H9 (cell line): ENCODE measurements at regions not wholly inside any gene's neighbourhood (a gene's known extent, or its start where the extent isn't known, plus 50 kb on each side); places are given as distances from the start of the nearest gene placed in this dataset.

Experiments
- DNase-seq: peaks from one replicate; pipeline ENCODE4 v3.0.0-alpha.2; 2017
- H2AFZ ChIP-seq: one replicate; pipeline ENCODE4 v1.6.1; 2013; ENCODE audit warnings: mild to moderate bottlenecking, low read length, control low read depth, moderate library complexity
- H2AK5ac ChIP-seq: 2 replicates; pipeline ENCODE4 v1.6.1; 2013; ENCODE audit warnings: low read length, control low read depth, mixed read lengths; ENCODE audit not compliant: insufficient read length
- H2BK120ac ChIP-seq: one replicate; pipeline ENCODE4 v1.6.1; 2013; ENCODE audit warnings: low read depth, mild to moderate bottlenecking, low read length, control low read depth, inconsistent platforms; ENCODE audit not compliant: poor library complexity, severe bottlenecking
- H2BK12ac ChIP-seq: 2 replicates; pipeline ENCODE4 v1.6.1; 2013; ENCODE audit warnings: low read length, control low read depth, mixed read lengths, low read depth; ENCODE audit not compliant: insufficient read length
- H2BK15ac ChIP-seq: 2 replicates; pipeline ENCODE4 v1.6.1; 2013; ENCODE audit warnings: low read depth, low read length, control low read depth
- H2BK20ac ChIP-seq: one replicate; pipeline ENCODE4 v1.6.1; 2013; ENCODE audit warnings: low read depth, mild to moderate bottlenecking, low read length, control low read depth, inconsistent platforms; ENCODE audit not compliant: poor library complexity, severe bottlenecking
- H2BK5ac ChIP-seq: 2 replicates; pipeline ENCODE4 v1.6.1; 2013; ENCODE audit warnings: low read length, control low read depth, mixed read lengths; ENCODE audit not compliant: insufficient read length
- H3K14ac ChIP-seq: 2 replicates; pipeline ENCODE4 v1.6.1; 2013; ENCODE audit warnings: low read length, control low read depth; ENCODE audit not compliant: insufficient read depth
- H3K18ac ChIP-seq: 2 replicates; pipeline ENCODE4 v1.6.1; 2013; ENCODE audit warnings: low read depth, mild to moderate bottlenecking, mixed read lengths, low read length, control low read depth; ENCODE audit not compliant: insufficient read length
- H3K23ac ChIP-seq: 2 replicates; pipeline ENCODE4 v1.6.1; 2013; ENCODE audit warnings: low read length, control low read depth, mixed read lengths, low read depth; ENCODE audit not compliant: insufficient read length
- H3K23me2 ChIP-seq: 2 replicates; pipeline ENCODE4 v1.6.1; 2013; ENCODE audit warnings: low read depth, mild to moderate bottlenecking, mixed read lengths, low read length, control low read depth; ENCODE audit not compliant: insufficient read length, poor library complexity, severe bottlenecking
- H3K27ac ChIP-seq: 2 replicates; pipeline ENCODE4 v1.5.1; 2013; ENCODE audit warnings: low read length, control low read depth, mixed read lengths, low read depth; ENCODE audit not compliant: insufficient read length
- H3K27me3 ChIP-seq: 2 replicates; pipeline ENCODE4 v1.6.1; 2013; ENCODE audit warnings: low read length, control low read depth, inconsistent platforms; ENCODE audit not compliant: insufficient read depth
- H3K4ac ChIP-seq: 2 replicates; pipeline ENCODE4 v1.6.1; 2013; ENCODE audit warnings: low read depth, mild to moderate bottlenecking, control low read depth, inconsistent platforms, low read length, moderate library complexity
- H3K4me1 ChIP-seq: 2 replicates; pipeline ENCODE4 v1.6.1; 2013; ENCODE audit warnings: low read length, control low read depth, inconsistent platforms; ENCODE audit not compliant: insufficient read depth
- H3K4me2 ChIP-seq: 2 replicates; pipeline ENCODE4 v1.6.1; 2013; ENCODE audit warnings: low read length, control low read depth, mixed read lengths; ENCODE audit not compliant: insufficient read length, insufficient read depth
- H3K56ac ChIP-seq: 2 replicates; pipeline ENCODE4 v1.6.1; 2013; ENCODE audit warnings: low read depth, mild to moderate bottlenecking, mixed read lengths, low read length, control low read depth; ENCODE audit not compliant: insufficient read length
- H3K79me1 ChIP-seq: 2 replicates; pipeline ENCODE4 v1.6.1; 2013; ENCODE audit warnings: low read depth, mild to moderate bottlenecking, moderate library complexity, low read length, control low read depth, inconsistent platforms; ENCODE audit not compliant: insufficient read depth, poor library complexity, severe bottlenecking
- H3K79me2 ChIP-seq: 2 replicates; pipeline ENCODE4 v1.6.1; 2013; ENCODE audit warnings: low read length, control low read depth, inconsistent platforms; ENCODE audit not compliant: insufficient read depth
- H3K9ac ChIP-seq: 2 replicates; pipeline ENCODE4 v1.6.1; 2013; ENCODE audit warnings: low read length, control low read depth, mixed read lengths; ENCODE audit not compliant: insufficient read length; ENCODE audit errors: extremely low read depth
- H3K9me3 ChIP-seq: one replicate; pipeline ENCODE4 v1.6.1; 2013; ENCODE audit warnings: low read depth, low read length, inconsistent platforms; ENCODE audit not compliant: control insufficient read depth
- H3T11ph ChIP-seq: one replicate; pipeline ENCODE4 v1.6.1; 2013; ENCODE audit warnings: mild to moderate bottlenecking, low read length, control low read depth, inconsistent platforms
- H4K20me1 ChIP-seq: one replicate; pipeline ENCODE4 v1.6.1; 2013; ENCODE audit not compliant: control insufficient read depth, insufficient read length, insufficient read depth
- H4K5ac ChIP-seq: 2 replicates; pipeline ENCODE4 v1.6.1; 2013; ENCODE audit warnings: low read depth, mild to moderate bottlenecking, mixed read lengths, low read length, control low read depth; ENCODE audit not compliant: insufficient read length
- H4K8ac ChIP-seq: replicated peaks from 2 replicates; pipeline ENCODE4 v1.6.1; 2013; ENCODE audit warnings: low read length, control low read depth, mixed read lengths, low read depth; ENCODE audit not compliant: insufficient read length
- H4K91ac ChIP-seq: 2 replicates; pipeline ENCODE4 v1.6.1; 2013; ENCODE audit warnings: low read depth, mild to moderate bottlenecking, moderate library complexity, mixed read lengths, low read length, control low read depth; ENCODE audit not compliant: insufficient read length
- H3K27ac Mint-ChIP-seq, 3 experiments: 2 replicates in 2 of 3; 3 replicates in 1 of 3; pipeline ENCODE4 v1.8.0; 2020 to 2021; ENCODE audit warnings: mixed read lengths in 3 of 3, mild to moderate bottlenecking in 1 of 3, moderate library complexity in 1 of 3
- H3K27me3 Mint-ChIP-seq: 2 replicates; pipeline ENCODE4 v1.8.0; 2021; ENCODE audit warnings: low read depth, mild to moderate bottlenecking, moderate library complexity, mixed read lengths
- H3K36me3 Mint-ChIP-seq, 3 experiments: 2 replicates in 2 of 3; 3 replicates in 1 of 3; pipeline ENCODE4 v1.8.0; 2020 to 2021; ENCODE audit warnings: low read depth in 3 of 3, mixed read lengths in 3 of 3; ENCODE audit not compliant: insufficient read depth in 1 of 3
- H3K4me1 Mint-ChIP-seq, 2 experiments: 2 replicates each; pipeline ENCODE4 v1.8.0; 2020; ENCODE audit warnings: mixed read lengths in 2 of 2
- H3K4me3 Mint-ChIP-seq, 2 experiments: 2 replicates in 1 of 2; 3 replicates in 1 of 2; pipeline ENCODE4 v1.8.0; 2020 to 2021; ENCODE audit warnings: mild to moderate bottlenecking in 2 of 2, mixed read lengths in 2 of 2, moderate library complexity in 1 of 2
- H3K9me3 Mint-ChIP-seq, 2 experiments: 2 replicates in 1 of 2; 3 replicates in 1 of 2; pipeline ENCODE4 v1.8.0; 2020; ENCODE audit warnings: mild to moderate bottlenecking in 2 of 2, mixed read lengths in 2 of 2, moderate library complexity in 1 of 2
- CTCF ChIP-seq: fragments of 200-600 bp; sonication (generic); conservative IDR thresholded peaks from 3 replicates; pipeline ENCODE4 v1.8.0; 2021; ENCODE audit warnings: antibody characterized with exemption, mild to moderate bottlenecking
- WGBS: extraction: QIAGEN DNeasy Blood & Tissue Kit; methylation state at CpG from one replicate; pipeline ENCODE4 v1.1.7; 2013; ENCODE audit warnings: missing lambda C conversion rate, low lambda C conversion rate, mixed read lengths; ENCODE audit not compliant: insufficient read length; ENCODE audit errors: extremely low coverage; 5-methylcytosine and 5-hydroxymethylcytosine counted together

- Histone ChIP-seq H2BK5ac (no peak overlapping the region), H2BK120ac (no peak overlapping the region), H2BK15ac (no peak overlapping the region), H2AK5ac (no peak overlapping the region), H3K9me3 (no peaks in the 10 kb centered on the region), H3T11ph (no peak overlapping the region), H2BK12ac (no peak overlapping the region), H4K91ac (no peak overlapping the region), H3K79me1 (no peaks in the 10 kb centered on the region), H3K27ac (no peak overlapping the region), H3K23ac (no peak overlapping the region), H3K27me3 (no peaks in the 10 kb centered on the region), H2AFZ (no peak overlapping the region), H3K56ac (no peak overlapping the region), H3K79me2 (no peaks in the 10 kb centered on the region), H3K4me1 (peaks cover 4% of the 10 kb centered on the region), H2BK20ac (no peak overlapping the region), H3K4ac (no peak overlapping the region), H3K4me2 (no peak overlapping the region), H4K8ac (no peak overlapping the region), H3K14ac (no peak overlapping the region), H3K18ac (no peak overlapping the region), H3K9ac (no peak overlapping the region), H4K20me1 (no peaks in the 10 kb centered on the region), H4K5ac (no peak overlapping the region), H3K23me2 (no peaks in the 10 kb centered on the region)
- TF ChIP-seq CTCF: no peak
- no CpG with 5 or more reads among the region's 11 CpGs for WGBS
- H3K27ac Mint-ChIP-seq: 0 out of 7 replicates have a peak overlapping the region, but pooled peaks of 1 of the 3 experiments have one; percentile 27
- H3K9me3 Mint-ChIP-seq: peaks cover 7 to 9% of the 10 kb centered on the region in 2 experiments; a peak in 4 of 5 replicates
- H3K36me3 Mint-ChIP-seq: peaks cover 0 to 5% (median 2%) of the 10 kb centered on the region in 3 experiments; a peak in 2 of 7 replicates
- peaks cover 3% of the 10 kb centered on the region for H3K27me3 Mint-ChIP-seq
- no peak for DNase-seq
- H3K4me3 Mint-ChIP-seq: no peak overlapping the region; a peak in 1 of 5 replicates
- H3K4me1 Mint-ChIP-seq: peaks cover 16 to 36% of the 10 kb centered on the region in 2 experiments
Measured at GRCh38 chr1:22369294-22370189, 82.1 kb upstream of the ZBTB40 start.
